Tibial nerve (tissue), 4 donors: ENCODE measurements at regions not wholly inside any gene's neighbourhood (a gene's known extent, or its start where the extent isn't known, plus 50 kb on each side); places are given as distances from the start of the nearest gene placed in this dataset.
"Not testable (repeated sequence)": the region's sequence is repeated elsewhere in the genome, so short reads cannot be mapped to it uniquely, and the experiment has no call there.

Experiments used
- DNase-seq, 2 donors: peaks; one replicate each; pipeline ENCODE4 v3.0.0-alpha.2; 2019; ENCODE audit warnings: low spot score in 2 of 2
- H3K27ac ChIP-seq, 4 donors: fragments of 200-600 bp; sonication (generic) in 3 of 4; one replicate each; pipeline ENCODE4 v1.5.1; 2017 to 2019; ENCODE audit warnings: mild to moderate bottlenecking in 1 of 4
- H3K27me3 ChIP-seq, 2 donors: fragments of 200-600 bp; sonication (generic) in 1 of 2; one replicate each; pipeline versions ENCODE4 v1.5.1 to v1.6.0; 2017 to 2019
- H3K36me3 ChIP-seq, 3 donors: fragments of 200-600 bp; sonication (generic); one replicate each; pipeline ENCODE4 v1.5.1; 2018 to 2019
- H3K4me1 ChIP-seq, 4 donors: fragments of 200-600 bp; sonication (generic) in 3 of 4; one replicate each; pipeline ENCODE4 v1.5.1; 2017 to 2019
- H3K4me3 ChIP-seq, 4 donors: fragments of 200-600 bp; sonication (generic) in 3 of 4; one replicate each; pipeline ENCODE4 v1.5.1; 2017 to 2019; ENCODE audit warnings: mild to moderate bottlenecking in 1 of 4, moderate library complexity in 1 of 4
- H3K9me3 ChIP-seq, 4 donors: fragments of 200-600 bp; sonication (generic) in 3 of 4; one replicate each; pipeline ENCODE4 v1.5.1; 2017 to 2019
- EP300 ChIP-seq, 2 donors: sonication (generic); formaldehyde crosslinking; IDR thresholded peaks; one replicate each; pipeline ENCODE4 v1.6.1; 2017; ENCODE audit warnings: antibody characterized with exemption in 2 of 2, mild to moderate bottlenecking in 1 of 2
- POLR2A ChIP-seq, 2 donors: fragments of 450-650 bp; IDR thresholded peaks; one replicate each; pipeline ENCODE4 v1.6.1; 2017; ENCODE audit warnings: antibody characterized with exemption in 2 of 2, mild to moderate bottlenecking in 2 of 2, moderate library complexity in 2 of 2
- WGBS, 2 donors: methylation state at CpG; one replicate each; pipeline ENCODE4 v1.1.5; 2018; 5-methylcytosine and 5-hydroxymethylcytosine counted together
- TF ChIP-seq, protein P1 (sequence below), 5 experiments: fragments of 200-600 bp in 3 of 5; fragments of 450-650 bp in 2 of 5; sonication (generic) in 3 of 5; IDR thresholded peaks; one replicate each; pipeline ENCODE4 v1.5.1; 2016 to 2019; ENCODE audit warnings: antibody characterized with exemption in 5 of 5, mild to moderate bottlenecking in 3 of 5, moderate library complexity in 2 of 5

DNA sequence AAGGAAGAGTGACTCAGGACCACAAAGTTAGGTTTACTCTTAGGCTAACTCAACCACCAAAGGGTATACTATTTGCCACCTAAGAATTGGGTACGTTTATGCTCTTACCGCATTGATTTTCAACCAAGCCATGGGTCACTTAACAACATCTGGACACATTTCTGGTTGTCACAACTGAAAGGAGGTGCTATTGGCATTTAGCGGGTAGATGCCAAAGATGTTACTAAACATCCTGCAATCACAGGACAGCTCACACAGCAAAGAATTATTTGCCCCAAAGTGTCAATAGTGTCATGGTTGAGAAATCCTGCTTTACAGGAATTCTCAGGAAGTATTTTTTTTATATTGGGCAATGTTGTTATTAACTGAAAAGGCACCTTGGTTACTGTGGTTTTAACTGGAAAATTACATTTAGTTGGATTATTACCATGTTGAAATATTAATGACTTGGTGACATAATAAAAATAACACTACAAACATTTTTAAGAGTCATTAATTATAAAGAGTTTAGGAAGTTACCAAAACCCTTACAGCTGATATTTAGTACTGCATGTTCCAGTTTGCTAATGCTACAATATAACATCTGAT, 185.0 kb upstream of the TMEM196 start:
- Histone ChIP-seq H3K4me3 (no peak overlapping the region), H3K4me1 (no peaks in the 10 kb centered on the region), H3K27ac (no peak overlapping the region), H3K27me3 (no peaks in the 10 kb centered on the region), H3K9me3 (peaks cover 0 to 12% (median 0%) of the 10 kb centered on the region in 4 donors), H3K36me3 (no peaks in the 10 kb centered on the region)
- 87 to 93% methylated on average over 3 of the region's 3 CpGs for WGBS, 2 donors
- no peak for DNase-seq
- TF ChIP-seq POLR2A (IDR thresholded peaks at IDR 0.05) (no peak), EP300 (IDR thresholded peaks at IDR 0.05) (peak in 1 of 2 donors; percentile 71)
- TF ChIP-seq, protein P1, sequence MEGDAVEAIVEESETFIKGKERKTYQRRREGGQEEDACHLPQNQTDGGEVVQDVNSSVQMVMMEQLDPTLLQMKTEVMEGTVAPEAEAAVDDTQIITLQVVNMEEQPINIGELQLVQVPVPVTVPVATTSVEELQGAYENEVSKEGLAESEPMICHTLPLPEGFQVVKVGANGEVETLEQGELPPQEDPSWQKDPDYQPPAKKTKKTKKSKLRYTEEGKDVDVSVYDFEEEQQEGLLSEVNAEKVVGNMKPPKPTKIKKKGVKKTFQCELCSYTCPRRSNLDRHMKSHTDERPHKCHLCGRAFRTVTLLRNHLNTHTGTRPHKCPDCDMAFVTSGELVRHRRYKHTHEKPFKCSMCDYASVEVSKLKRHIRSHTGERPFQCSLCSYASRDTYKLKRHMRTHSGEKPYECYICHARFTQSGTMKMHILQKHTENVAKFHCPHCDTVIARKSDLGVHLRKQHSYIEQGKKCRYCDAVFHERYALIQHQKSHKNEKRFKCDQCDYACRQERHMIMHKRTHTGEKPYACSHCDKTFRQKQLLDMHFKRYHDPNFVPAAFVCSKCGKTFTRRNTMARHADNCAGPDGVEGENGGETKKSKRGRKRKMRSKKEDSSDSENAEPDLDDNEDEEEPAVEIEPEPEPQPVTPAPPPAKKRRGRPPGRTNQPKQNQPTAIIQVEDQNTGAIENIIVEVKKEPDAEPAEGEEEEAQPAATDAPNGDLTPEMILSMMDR (IDR thresholded peaks at IDR 0.05), result no peak

- H3K27ac ChIP-seq, result no peak overlapping the region
- 69 to 88% methylated on average over 1 of the region's 1 CpG for WGBS, 2 donors
These were observed 184.2 kb upstream of the TMEM196 start for GRCh38 chr7:19957664-19958063.

GRCh38 chr7:19954166-19954565, 180.7 kb upstream of the TMEM196 start:
- 70 to 88% methylated on average over 4 to 6 of the region's 7 CpGs for WGBS, 2 donors
- H3K9me3 ChIP-seq, result peaks cover 0 to 22% (median 0%) of the 10 kb centered on the region in 4 donors
- H3K4me1 ChIP-seq, DNase-seq, H3K27ac ChIP-seq, H3K4me3 ChIP-seq, H3K27me3 ChIP-seq, H3K36me3 ChIP-seq: not testable (repeated sequence)

More at GRCh38 chr7:19957664-19958063, 184.2 kb upstream of the TMEM196 start:
- H3K9me3 ChIP-seq, result peaks cover 0 to 12% (median 0%) of the 10 kb centered on the region in 4 donors
- no peaks in the 10 kb centered on the region for H3K36me3 ChIP-seq
- H3K27me3 ChIP-seq, result no peaks in the 10 kb centered on the region
- H3K4me3 ChIP-seq, result no peak overlapping the region
- H3K4me1 ChIP-seq, result no peaks in the 10 kb centered on the region
- TF ChIP-seq, protein P1 (IDR thresholded peaks at IDR 0.05), result no peak
- TF ChIP-seq EP300 (IDR thresholded peaks at IDR 0.05), result no peak
- no peak for TF ChIP-seq POLR2A (IDR thresholded peaks at IDR 0.05)
- no peak for DNase-seq

GRCh38 chr7:19953411-19953810, 180.0 kb upstream of the TMEM196 start:
- not testable (repeated sequence) for DNase-seq, H3K27me3 ChIP-seq, H3K36me3 ChIP-seq, H3K4me3 ChIP-seq, H3K4me1 ChIP-seq, H3K27ac ChIP-seq
- 92 to 94% methylated on average over 5 of the region's 5 CpGs for WGBS, 2 donors
- peaks cover 0 to 22% (median 0%) of the 10 kb centered on the region in 4 donors for H3K9me3 ChIP-seq

- TF ChIP-seq, protein P1 (IDR thresholded peaks at IDR 0.05), result no peak
- TF ChIP-seq EP300 (IDR thresholded peaks at IDR 0.05) (no peak), POLR2A (IDR thresholded peaks at IDR 0.05) (no peak)
- Histone ChIP-seq H3K36me3 (no peaks in the 10 kb centered on the region), H3K27ac (no peak overlapping the region), H3K4me1 (no peaks in the 10 kb centered on the region), H3K27me3 (no peaks in the 10 kb centered on the region), H3K4me3 (no peak overlapping the region), H3K9me3 (peaks cover 0 to 10% (median 0%) of the 10 kb centered on the region in 4 donors)
- WGBS, 2 donors, result 77 to 82% methylated on average over 3 of the region's 3 CpGs
- no peak for DNase-seq
These were observed 174.7 kb upstream of the TMEM196 start for GRCh38 chr7:19948160-19948559.

DNA sequence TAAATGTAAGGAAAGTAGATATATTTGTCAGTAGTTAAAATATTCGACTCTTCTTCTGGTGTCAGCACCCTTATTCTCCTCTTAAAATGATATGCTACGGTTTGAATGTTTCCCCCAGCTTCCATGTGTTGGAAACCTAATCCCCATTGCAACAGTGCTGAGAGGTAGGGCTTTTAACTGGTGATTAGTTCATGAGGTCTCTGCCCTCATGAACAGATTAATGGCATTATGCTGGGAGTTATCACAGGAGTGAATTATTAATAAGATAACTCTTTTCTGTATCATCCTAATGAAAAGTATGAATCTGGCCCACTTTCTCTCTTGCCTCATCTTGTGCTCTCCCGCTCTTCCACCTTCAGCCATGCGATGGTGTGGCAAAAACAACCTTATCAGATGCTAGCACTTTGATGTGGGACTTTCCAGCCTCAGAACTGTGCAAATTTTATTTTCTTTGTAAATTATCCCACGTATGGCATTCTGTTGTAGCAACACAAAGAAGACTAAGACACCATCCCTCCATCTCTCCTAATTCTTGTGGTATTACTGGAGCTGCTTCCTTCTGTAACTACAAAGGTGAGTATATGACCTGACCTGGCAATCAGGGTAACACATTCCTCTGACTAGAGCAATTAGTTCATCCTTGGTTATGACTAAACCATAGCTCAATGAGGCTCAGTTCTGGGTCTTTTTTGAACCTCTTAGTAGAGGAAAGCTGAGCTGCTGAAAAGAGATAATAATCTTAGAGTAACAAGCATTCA, 171.1 kb upstream of the TMEM196 start:
- no peak for DNase-seq
- WGBS, 2 donors, result 81 to 85% methylated on average over 5 of the region's 5 CpGs
- Histone ChIP-seq H3K36me3 (no peaks in the 10 kb centered on the region), H3K4me1 (no peaks in the 10 kb centered on the region), H3K27ac (no peak overlapping the region), H3K4me3 (no peak overlapping the region), H3K9me3 (no peaks in the 10 kb centered on the region), H3K27me3 (no peaks in the 10 kb centered on the region)
- TF ChIP-seq EP300 (IDR thresholded peaks at IDR 0.05), result no peak
- TF ChIP-seq, protein P1 (IDR thresholded peaks at IDR 0.05), result no peak
- TF ChIP-seq POLR2A (IDR thresholded peaks at IDR 0.05), result no peak
